ENCODE measurements at regions not wholly inside any gene's neighbourhood (a gene's known extent, or its start where the extent isn't known, plus 50 kb on each side); places are given as distances from the start of the nearest gene placed in this dataset.

GRCh38 chr10:47053081-47053798, 142.0 kb downstream of the PTPN20 start:
- no peak for DNase-seq

- DNase-seq: no peak
Measured at GRCh38 chr10:47054974-47055373, 143.7 kb downstream of the PTPN20 start.

GRCh38 chr10:47055386-47056246, 144.4 kb downstream of the PTPN20 start:
- DNase-seq: no peak

- DNase-seq: no peak
Measured at GRCh38 chr10:47056247-47056510, 145.0 kb downstream of the PTPN20 start.

- no peak for DNase-seq
Measured at GRCh38 chr10:47057471-47057870, 146.2 kb downstream of the PTPN20 start.

- DNase-seq: no peak
Measured at GRCh38 chr10:47058032-47058702, 146.9 kb downstream of the PTPN20 start.

GRCh38 chr10:47058961-47059391, 147.7 kb downstream of the PTPN20 start:
- no peak for DNase-seq

GRCh38 chr10:47059606-47060311, 148.5 kb downstream of the PTPN20 start:
- no peak for DNase-seq

GRCh38 chr10:47060356-47060755, 149.1 kb downstream of the PTPN20 start:
- no peak for DNase-seq

GRCh38 chr10:47060993-47061500, 149.8 kb downstream of the PTPN20 start:
- no peak for DNase-seq

GRCh38 chr10:47061776-47062175, 150.5 kb downstream of the PTPN20 start:
- no peak for DNase-seq

GRCh38 chr10:47062441-47063200, 151.4 kb downstream of the PTPN20 start:
- no peak for DNase-seq

- no peak for DNase-seq
Measured at GRCh38 chr10:47063858-47064257, 152.6 kb downstream of the PTPN20 start.

GRCh38 chr10:47065903-47066302, 154.7 kb downstream of the PTPN20 start:
- DNase-seq: no peak

GRCh38 chr10:47067949-47068940, 157.0 kb downstream of the PTPN20 start:
- DNase-seq: no peak

GRCh38 chr10:47070541-47070940, 159.3 kb downstream of the PTPN20 start:
- no peak for DNase-seq

GRCh38 chr10:47071891-47072290, 160.7 kb downstream of the PTPN20 start:
- no peak for DNase-seq

GRCh38 chr10:47073967-47074366, 162.7 kb downstream of the PTPN20 start:
- no peak for DNase-seq

- no peak for DNase-seq
Measured at GRCh38 chr10:47076949-47077361, 165.7 kb downstream of the PTPN20 start.

- DNase-seq: no peak
Measured at GRCh38 chr10:47077386-47077785, 166.2 kb downstream of the PTPN20 start.

GRCh38 chr10:47077941-47078340, 166.7 kb downstream of the PTPN20 start:
- DNase-seq: no peak
